Erythroblast (primary cell): ENCODE measurements at regions not wholly inside any gene's neighbourhood (a gene's known extent, or its start where the extent isn't known, plus 50 kb on each side); places are given as distances from the start of the nearest gene placed in this dataset.

ENCODE experiments used
- GATA1 ChIP-seq: IDR thresholded peaks from 2 replicates; pipeline ENCODE4 v1.6.1; 2011; ENCODE audit warnings: low read depth, mild to moderate bottlenecking, control low read depth, low read length, moderate library complexity
- POLR2A ChIP-seq: IDR thresholded peaks from 2 replicates; pipeline ENCODE4 v1.6.1; 2011; ENCODE audit warnings: mild to moderate bottlenecking, low read length

DNA sequence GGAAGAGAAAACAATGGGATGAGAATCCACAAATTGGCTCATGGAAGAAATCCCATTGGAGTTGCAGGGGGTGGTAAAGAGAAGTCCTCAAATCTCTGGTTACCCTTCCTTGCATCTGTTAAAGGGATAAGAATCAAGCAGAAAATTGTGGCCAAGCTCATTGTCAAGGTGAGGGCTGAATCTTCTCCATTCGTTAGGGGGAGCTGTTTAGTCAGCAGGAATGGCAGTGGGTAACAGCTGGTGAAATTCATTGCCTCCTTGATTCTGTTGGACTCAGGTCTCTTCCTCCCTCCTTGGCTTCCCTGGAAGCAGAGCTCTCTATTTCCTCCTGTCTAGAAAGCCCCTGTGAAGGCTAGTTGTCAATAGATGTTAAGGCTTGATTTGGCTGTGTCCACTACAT lies 343.1 kb upstream of the SEMA6D start:
- TF ChIP-seq POLR2A, result no peak
- no peak for TF ChIP-seq GATA1
